ENCODE measurements at regions not wholly inside any gene's neighbourhood (a gene's known extent, or its start where the extent isn't known, plus 50 kb on each side); places are given as distances from the start of the nearest gene placed in this dataset.

DNA sequence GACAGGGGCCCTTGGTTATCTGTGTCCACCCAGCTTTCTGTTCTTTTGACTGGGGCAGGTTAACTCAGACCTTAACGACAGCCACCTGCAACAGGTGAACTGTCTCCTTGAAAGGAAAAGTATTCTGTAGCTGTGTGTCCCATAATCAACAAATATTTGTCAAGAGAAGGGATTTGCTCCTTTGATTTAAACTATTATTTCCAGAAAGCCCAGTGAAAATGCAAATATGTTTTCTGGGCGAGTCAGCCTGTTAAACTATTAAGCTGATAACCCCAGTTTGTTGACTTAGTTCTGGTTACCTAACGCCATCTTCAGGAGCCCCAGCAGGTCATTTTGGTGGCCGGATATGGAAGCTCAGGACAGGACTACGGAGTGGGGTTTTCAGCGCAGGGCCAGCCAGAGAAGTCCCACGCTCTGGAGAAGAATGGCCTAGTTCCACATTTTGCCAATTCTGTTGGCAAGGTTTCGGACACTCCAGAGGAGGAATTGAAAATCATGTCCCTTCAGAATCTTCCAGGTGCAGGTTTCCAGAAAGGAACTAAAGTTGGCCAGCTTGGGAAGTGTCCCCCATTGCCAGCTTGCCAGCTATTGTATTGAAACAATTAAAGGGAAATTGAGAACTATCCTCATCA is 54.5 kb downstream of the ADRA2A start:
- CTCF ChIA-PET, result interaction anchor here (1.4 kb wide), 1 partner anchor 56 kb away, joined by 5 read pairs; no protein-coding TSS in a partner anchor
- H3K27ac ChIP-seq, result no peak overlapping the region
- no peaks in the 10 kb centered on the region; the same call in 2 of the 3 replicates for H3K9me3 ChIP-seq
- POLR2A ChIA-PET, result no interaction called here
- FAIRE-seq (no peak), DNase-seq (ENCODE audit: low read depth in 1 of 2, low spot score in 1 of 2) (no peak), ATAC-seq (no peak)
- TF ChIP-seq TFCP2L1 (CRISPR knock-in tag; IDR thresholded peaks at IDR 0.05) (no peak), CBX2 (IDR thresholded peaks at IDR 0.05; ENCODE audit: borderline replicate concordance, low read depth) (no peak), CTCF (IDR thresholded peaks at IDR 0.05) (no peak), HOXA7 (CRISPR knock-in tag; IDR thresholded peaks at IDR 0.05) (no peak)
- no peak overlapping the region for H3K4me2 ChIP-seq
- 37% methylated on average over 8 of the region's 8 CpGs for WGBS (ENCODE audit: missing lambda C conversion rate)
- no peak overlapping the region for H3K4me3 ChIP-seq
- peaks cover 5% of the 10 kb centered on the region; the same call in 2 of the 3 replicates for H3K4me1 ChIP-seq

DNA sequence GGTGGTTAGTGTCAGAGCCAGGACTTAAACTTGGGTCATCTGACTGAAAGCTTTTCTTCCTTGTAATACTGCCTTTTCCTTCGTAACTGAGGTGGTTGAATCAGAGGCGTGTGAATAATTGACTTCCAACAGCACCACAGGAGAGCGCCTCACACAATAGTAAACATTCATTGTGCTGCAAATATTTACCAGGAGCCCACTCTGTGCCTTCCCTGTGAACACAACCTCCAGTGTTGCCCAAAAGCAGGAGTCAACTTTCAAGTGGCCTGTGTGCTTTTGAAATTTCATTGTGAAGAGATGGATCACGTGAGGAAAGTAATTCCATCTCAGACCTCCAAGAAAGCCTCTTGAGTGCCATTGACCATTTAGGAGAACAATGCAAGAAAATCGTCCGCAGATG is 60.2 kb downstream of the ADRA2A start:
- Histone ChIP-seq H3K27ac (no peak overlapping the region; a peak in 1 of 6 replicates), H3K4me1 (0 out of 3 replicates have a peak, but pooled peaks cover 3% of the 10 kb centered on the region), H3K4me2 (peak overlapping the region; percentile 53), H3K4me3 (no peak overlapping the region), H3K9me3 (no peaks in the 10 kb centered on the region; the same call in 2 of the 3 replicates)
- POLR2A ChIA-PET, result no interaction called here
- WGBS (ENCODE audit: missing lambda C conversion rate), result 8% methylated on average over 6 of the region's 6 CpGs
- peak in 1 of 2 experiments; percentile 39 for DNase-seq (ENCODE audit: low read depth in 1 of 2, low spot score in 1 of 2)
- FAIRE-seq, result no peak
- TF ChIP-seq E2F6 (IDR thresholded peaks at IDR 0.05; ENCODE audit: borderline replicate concordance, low read depth) (no peak), MYC (IDR thresholded peaks at IDR 0.05; ENCODE audit: borderline replicate concordance, low read length) (no peak), RNF2 (IDR thresholded peaks at IDR 0.05; ENCODE audit: borderline replicate concordance, low read depth) (no peak), RFX5 (IDR thresholded peaks at IDR 0.05) (no peak), POLR2A (IDR thresholded peaks at IDR 0.05; ENCODE audit: low read length) (no peak), GATA3 (IDR thresholded peaks at IDR 0.05; ENCODE audit: borderline replicate concordance) (no peak), PBX3 (IDR thresholded peaks at IDR 0.05) (no peak), ESRRA (IDR thresholded peaks at IDR 0.05; ENCODE audit: borderline replicate concordance, low read length) (no peak), HEYL (CRISPR knock-in tag; IDR thresholded peaks at IDR 0.05) (no peak), POLR2AphosphoS2 (conservative IDR thresholded peaks at IDR 0.05; ENCODE audit: low read length) (no peak), HDAC2 (IDR thresholded peaks at IDR 0.05) (no peak), HMGXB4 (CRISPR knock-in tag; IDR thresholded peaks at IDR 0.05; ENCODE audit: borderline replicate concordance) (no peak), ZC3H11A (IDR thresholded peaks at IDR 0.05) (no peak)
- TF ChIP-seq, protein P1, sequence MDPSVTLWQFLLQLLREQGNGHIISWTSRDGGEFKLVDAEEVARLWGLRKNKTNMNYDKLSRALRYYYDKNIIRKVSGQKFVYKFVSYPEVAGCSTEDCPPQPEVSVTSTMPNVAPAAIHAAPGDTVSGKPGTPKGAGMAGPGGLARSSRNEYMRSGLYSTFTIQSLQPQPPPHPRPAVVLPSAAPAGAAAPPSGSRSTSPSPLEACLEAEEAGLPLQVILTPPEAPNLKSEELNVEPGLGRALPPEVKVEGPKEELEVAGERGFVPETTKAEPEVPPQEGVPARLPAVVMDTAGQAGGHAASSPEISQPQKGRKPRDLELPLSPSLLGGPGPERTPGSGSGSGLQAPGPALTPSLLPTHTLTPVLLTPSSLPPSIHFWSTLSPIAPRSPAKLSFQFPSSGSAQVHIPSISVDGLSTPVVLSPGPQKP (IDR thresholded peaks at IDR 0.05; ENCODE audit: low read depth, low read length), result no peak
- TF ChIP-seq, protein P2, sequence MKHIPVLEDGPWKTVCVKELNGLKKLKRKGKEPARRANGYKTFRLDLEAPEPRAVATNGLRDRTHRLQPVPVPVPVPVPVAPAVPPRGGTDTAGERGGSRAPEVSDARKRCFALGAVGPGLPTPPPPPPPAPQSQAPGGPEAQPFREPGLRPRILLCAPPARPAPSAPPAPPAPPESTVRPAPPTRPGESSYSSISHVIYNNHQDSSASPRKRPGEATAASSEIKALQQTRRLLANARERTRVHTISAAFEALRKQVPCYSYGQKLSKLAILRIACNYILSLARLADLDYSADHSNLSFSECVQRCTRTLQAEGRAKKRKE (CRISPR knock-in tag; IDR thresholded peaks at IDR 0.05; ENCODE audit: low read depth), result no peak
- CTCF ChIA-PET, result no interaction called here
- peak in 1 of 2 experiments; percentile 60; a peak in 2 of 6 replicates for ATAC-seq
